PC-3 (cell line): ENCODE measurements at regions not wholly inside any gene's neighbourhood (a gene's known extent, or its start where the extent isn't known, plus 50 kb on each side); places are given as distances from the start of the nearest gene placed in this dataset.

ENCODE experiments used
- CTCF ChIP-seq: fragments of 300-600 bp; sonication (generic); conservative IDR thresholded peaks from 2 replicates; pipeline ENCODE4 v1.5.1; 2017; ENCODE audit warnings: antibody characterized with exemption, low read depth, mild to moderate bottlenecking, low read length
- EZH2 ChIP-seq: fragments of 300-600 bp; sonication (generic); IDR thresholded peaks from one replicate; pipeline ENCODE4 v1.6.1; 2017; ENCODE audit warnings: antibody characterized with exemption, mild to moderate bottlenecking, low read length; ENCODE audit not compliant: unreplicated experiment
- EZH2phosphoT487 ChIP-seq: fragments of 300-600 bp; sonication (generic); IDR thresholded peaks from 2 replicates; pipeline ENCODE4 v1.6.1; 2018; ENCODE audit warnings: mild to moderate bottlenecking, antibody characterized with exemption, low read length, borderline replicate concordance

- TF ChIP-seq EZH2 (no peak), CTCF (no peak), EZH2phosphoT487 (no peak)
These were observed 258.7 kb downstream of the ALDH8A1 start for GRCh38 chr6:134691180-134691579.
